ENCODE measurements at regions not wholly inside any gene's neighbourhood (a gene's known extent, or its start where the extent isn't known, plus 50 kb on each side); places are given as distances from the start of the nearest gene placed in this dataset.

DNA sequence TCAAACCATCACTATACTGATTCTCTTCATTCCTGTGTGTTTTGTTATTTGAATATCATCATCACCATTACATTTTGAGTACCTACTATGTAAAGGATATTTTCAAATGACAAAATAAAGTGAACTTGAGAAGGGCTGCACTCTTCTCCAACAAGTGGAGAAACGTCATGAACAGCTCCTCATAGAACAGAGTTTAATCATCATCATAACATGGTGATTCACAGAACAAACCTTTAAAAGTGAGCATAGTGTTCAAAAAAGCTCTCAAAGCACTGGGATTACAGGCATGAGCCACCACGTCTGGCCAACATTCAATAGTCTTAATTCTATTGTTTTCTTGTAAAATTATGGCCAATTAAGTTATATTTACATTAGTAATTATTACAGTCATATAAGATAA, 993.9 kb downstream of the PDHA2 start:
- CTCF ChIA-PET, result no interaction called here
- Histone ChIP-seq H3K4me1 (ENCODE audit: control insufficient read depth in 2 of 2, insufficient read depth in 2 of 2, low read length in 2 of 2) (no peaks in the 10 kb centered on the region), H3K27me3 (ENCODE audit: control insufficient read depth in 2 of 2, insufficient read depth in 2 of 2, low read length in 2 of 2) (no peaks in the 10 kb centered on the region), H3K36me3 (ENCODE audit: control insufficient read depth in 2 of 3, insufficient read depth in 3 of 3, low read length in 3 of 3) (no peaks in the 10 kb centered on the region), H3K4me3 (ENCODE audit: low read length) (no peak overlapping the region), H3K9me3 (ENCODE audit: control insufficient read depth in 2 of 3, low read length in 3 of 3) (no peaks in the 10 kb centered on the region), H3K27ac (ENCODE audit: low read depth, low read length) (no peak overlapping the region)
- intact Hi-C loops (cut with micrococcal nuclease), result no loop called here
- DNase-seq, result no peak
- POLR2A ChIA-PET, result no interaction called here
- Mint-ChIP-seq H3K9me3 (peaks cover 0 to 11% (median 2%) of the 10 kb centered on the region in 11 donors), H3K27ac (no peak overlapping the region), H3K4me1 (no peaks in the 10 kb centered on the region), H3K36me3 (no peaks in the 10 kb centered on the region), H3K4me3 (no peak overlapping the region), H3K27me3 (no peaks in the 10 kb centered on the region)
- ATAC-seq, result no peak

DNA sequence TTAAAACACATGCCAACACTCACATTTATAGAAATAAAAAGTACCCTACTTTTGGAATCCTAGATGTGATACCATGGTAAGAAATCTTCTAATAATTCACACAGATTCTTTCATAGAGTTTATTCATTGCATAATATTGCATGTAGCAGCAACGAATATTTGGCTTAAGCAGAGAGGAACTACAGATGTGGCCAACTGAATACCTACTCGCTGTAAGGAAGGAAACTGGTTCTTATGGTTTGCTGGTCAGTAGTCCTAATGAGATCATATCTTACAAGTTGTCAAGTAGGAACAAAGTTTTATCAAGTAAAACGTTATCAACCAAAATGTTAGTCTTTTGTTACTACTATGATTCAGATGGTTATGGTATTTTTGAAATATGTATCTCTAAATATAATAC, 996.1 kb downstream of the PDHA2 start:
- Histone ChIP-seq H3K36me3 (ENCODE audit: control insufficient read depth in 2 of 3, insufficient read depth in 3 of 3, low read length in 3 of 3) (no peaks in the 10 kb centered on the region), H3K4me3 (ENCODE audit: low read length) (no peak overlapping the region), H3K4me1 (ENCODE audit: control insufficient read depth in 2 of 2, insufficient read depth in 2 of 2, low read length in 2 of 2) (no peaks in the 10 kb centered on the region), H3K27me3 (ENCODE audit: control insufficient read depth in 2 of 2, insufficient read depth in 2 of 2, low read length in 2 of 2) (no peaks in the 10 kb centered on the region), H3K27ac (ENCODE audit: low read depth, low read length) (no peak overlapping the region), H3K9me3 (ENCODE audit: control insufficient read depth in 2 of 3, low read length in 3 of 3) (no peaks in the 10 kb centered on the region)
- DNase-seq, result no peak
- POLR2A ChIA-PET, result no interaction called here
- intact Hi-C loops (cut with micrococcal nuclease), result no loop called here
- H3K36me3 Mint-ChIP-seq, result no peaks in the 10 kb centered on the region
- no peak overlapping the region for H3K27ac Mint-ChIP-seq
- no peak for ATAC-seq
- no peak overlapping the region for H3K4me3 Mint-ChIP-seq
- no peaks in the 10 kb centered on the region for H3K4me1 Mint-ChIP-seq
- CTCF ChIA-PET, result no interaction called here
- H3K9me3 Mint-ChIP-seq, result peaks cover 0 to 5% (median 2%) of the 10 kb centered on the region in 11 donors
- no peaks in the 10 kb centered on the region for H3K27me3 Mint-ChIP-seq

GRCh38 chr4:96839441-96839840, 999.5 kb downstream of the PDHA2 start:
- Mint-ChIP-seq H3K27ac (no peak overlapping the region), H3K9me3 (peaks cover 0 to 10% (median 0%) of the 10 kb centered on the region in 11 donors), H3K27me3 (no peaks in the 10 kb centered on the region), H3K4me1 (no peaks in the 10 kb centered on the region), H3K36me3 (no peaks in the 10 kb centered on the region), H3K4me3 (no peak overlapping the region)
- no peak overlapping the region for H3K4me3 ChIP-seq (ENCODE audit: low read length)
- intact Hi-C loops (cut with micrococcal nuclease), result no loop called here
- CTCF ChIA-PET, result no interaction called here
- no peaks in the 10 kb centered on the region for H3K27me3 ChIP-seq (ENCODE audit: control insufficient read depth in 2 of 2, insufficient read depth in 2 of 2, low read length in 2 of 2)
- ATAC-seq (no peak), DNase-seq (no peak)
- POLR2A ChIA-PET, result no interaction called here
- no peaks in the 10 kb centered on the region for H3K9me3 ChIP-seq (ENCODE audit: control insufficient read depth in 2 of 3, low read length in 3 of 3)
- H3K27ac ChIP-seq (ENCODE audit: low read depth, low read length), result no peak overlapping the region
- no peaks in the 10 kb centered on the region for H3K4me1 ChIP-seq (ENCODE audit: control insufficient read depth in 2 of 2, insufficient read depth in 2 of 2, low read length in 2 of 2)
- no peaks in the 10 kb centered on the region for H3K36me3 ChIP-seq (ENCODE audit: control insufficient read depth in 2 of 3, insufficient read depth in 3 of 3, low read length in 3 of 3)

DNA sequence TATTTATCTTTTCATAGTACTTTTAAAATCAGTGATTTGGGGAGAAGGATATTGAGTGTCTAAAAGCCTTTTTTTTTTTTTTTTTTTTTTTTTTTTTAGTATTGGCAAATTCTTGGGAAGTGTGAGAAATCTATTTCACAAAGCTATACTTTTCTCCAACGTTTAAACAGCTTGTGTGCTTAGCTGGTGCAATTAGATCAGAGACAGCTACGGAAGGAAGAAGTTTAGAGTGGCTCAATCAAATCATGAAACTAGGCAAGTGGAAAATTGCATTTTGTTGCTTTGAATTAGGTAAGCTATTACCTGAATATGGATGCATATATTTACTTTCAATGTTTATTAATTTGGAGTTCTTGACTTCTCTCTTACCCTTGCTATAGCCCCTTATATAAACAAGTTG, 1001.9 kb downstream of the PDHA2 start:
- H3K4me3 ChIP-seq (ENCODE audit: low read length), result no peak overlapping the region
- no peaks in the 10 kb centered on the region for H3K9me3 ChIP-seq (ENCODE audit: control insufficient read depth in 2 of 3, low read length in 3 of 3)
- H3K4me3 Mint-ChIP-seq, result no peak overlapping the region
- DNase-seq, result no peak
- no peaks in the 10 kb centered on the region for H3K4me1 Mint-ChIP-seq
- H3K36me3 Mint-ChIP-seq, result no peaks in the 10 kb centered on the region
- no peaks in the 10 kb centered on the region for H3K4me1 ChIP-seq (ENCODE audit: control insufficient read depth in 2 of 2, insufficient read depth in 2 of 2, low read length in 2 of 2)
- no peaks in the 10 kb centered on the region for H3K36me3 ChIP-seq (ENCODE audit: control insufficient read depth in 2 of 3, insufficient read depth in 3 of 3, low read length in 3 of 3)
- H3K9me3 Mint-ChIP-seq, result peaks cover 0 to 5% (median 0%) of the 10 kb centered on the region in 11 donors
- ChIA-PET POLR2A (no interaction called here), CTCF (no interaction called here)
- ATAC-seq, result no peak
- intact Hi-C loops (cut with micrococcal nuclease), result no loop called here
- H3K27ac ChIP-seq (ENCODE audit: low read depth, low read length), result no peak overlapping the region
- no peak overlapping the region for H3K27ac Mint-ChIP-seq
- H3K27me3 ChIP-seq (ENCODE audit: control insufficient read depth in 2 of 2, insufficient read depth in 2 of 2, low read length in 2 of 2), result no peaks in the 10 kb centered on the region
- no peaks in the 10 kb centered on the region for H3K27me3 Mint-ChIP-seq

GRCh38 chr4:96844858-96845490, 1005.1 kb downstream of the PDHA2 start:
- POLR2A ChIA-PET, result no interaction called here
- no peak overlapping the region for H3K27ac Mint-ChIP-seq
- CTCF ChIA-PET, result no interaction called here

GRCh38 chr4:96845819-96846218, 1005.9 kb downstream of the PDHA2 start:
- ChIA-PET POLR2A (no interaction called here), CTCF (no interaction called here)

More at GRCh38 chr4:96844858-96845490, 1005.1 kb downstream of the PDHA2 start:
- no peaks in the 10 kb centered on the region for H3K4me1 Mint-ChIP-seq
- intact Hi-C loops (cut with micrococcal nuclease), result no loop called here
- H3K9me3 ChIP-seq (ENCODE audit: control insufficient read depth in 2 of 3, low read length in 3 of 3), result no peaks in the 10 kb centered on the region
- no peaks in the 10 kb centered on the region for H3K27me3 ChIP-seq (ENCODE audit: control insufficient read depth in 2 of 2, insufficient read depth in 2 of 2, low read length in 2 of 2)
- no peak for ATAC-seq
- no peaks in the 10 kb centered on the region for H3K36me3 Mint-ChIP-seq
- H3K9me3 Mint-ChIP-seq, result peaks cover 0 to 7% (median 0%) of the 10 kb centered on the region in 11 donors
- no peaks in the 10 kb centered on the region for H3K27me3 Mint-ChIP-seq
- H3K4me1 ChIP-seq (ENCODE audit: control insufficient read depth in 2 of 2, insufficient read depth in 2 of 2, low read length in 2 of 2), result no peaks in the 10 kb centered on the region
- DNase-seq, result no peak
- H3K27ac ChIP-seq (ENCODE audit: low read depth, low read length), result no peak overlapping the region
- H3K4me3 ChIP-seq (ENCODE audit: low read length), result no peak overlapping the region
- H3K36me3 ChIP-seq (ENCODE audit: control insufficient read depth in 2 of 3, insufficient read depth in 3 of 3, low read length in 3 of 3), result no peaks in the 10 kb centered on the region
- no peak overlapping the region for H3K4me3 Mint-ChIP-seq

DNA sequence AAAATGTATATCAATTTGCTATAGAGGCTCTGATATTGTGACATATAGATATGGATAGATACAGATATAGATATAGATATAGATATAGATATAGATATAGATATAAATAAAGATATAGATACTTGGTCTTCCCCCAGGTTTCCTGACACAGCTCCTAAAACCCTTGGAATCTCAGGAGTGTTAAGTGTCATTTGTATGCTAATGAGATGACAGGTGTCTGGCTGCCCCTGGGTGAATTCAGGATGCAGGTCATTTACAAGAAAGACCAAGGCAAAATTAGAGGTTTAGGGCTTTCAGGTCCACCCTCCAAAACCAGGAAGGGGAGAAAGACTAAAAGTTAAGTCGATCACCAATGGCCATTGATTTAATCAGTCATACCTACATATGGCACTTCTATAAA, 1034.8 kb downstream of the PDHA2 start:
- ChIA-PET CTCF (no interaction called here), POLR2A (no interaction called here)
- no peak for DNase-seq
- H3K4me1 ChIP-seq (ENCODE audit: control insufficient read depth in 2 of 2, insufficient read depth in 2 of 2, low read length in 2 of 2), result no peaks in the 10 kb centered on the region
- ATAC-seq, result no peak
- no peaks in the 10 kb centered on the region for H3K27me3 ChIP-seq (ENCODE audit: control insufficient read depth in 2 of 2, insufficient read depth in 2 of 2, low read length in 2 of 2)
- no peaks in the 10 kb centered on the region for H3K9me3 ChIP-seq (ENCODE audit: control insufficient read depth in 2 of 3, low read length in 3 of 3)
- Mint-ChIP-seq H3K27me3 (no peaks in the 10 kb centered on the region), H3K4me1 (no peaks in the 10 kb centered on the region), H3K27ac (no peak overlapping the region), H3K36me3 (peaks cover 0 to 3% (median 0%) of the 10 kb centered on the region in 5 donors), H3K9me3 (peaks cover 0 to 17% (median 5%) of the 10 kb centered on the region in 11 donors), H3K4me3 (no peak overlapping the region)
- no peaks in the 10 kb centered on the region for H3K36me3 ChIP-seq (ENCODE audit: control insufficient read depth in 2 of 3, insufficient read depth in 3 of 3, low read length in 3 of 3)
- no peak overlapping the region for H3K4me3 ChIP-seq (ENCODE audit: low read length)
- H3K27ac ChIP-seq (ENCODE audit: low read depth, low read length), result no peak overlapping the region
- intact Hi-C loops (cut with micrococcal nuclease), result no loop called here

More at GRCh38 chr4:96845819-96846218, 1005.9 kb downstream of the PDHA2 start:
- Histone ChIP-seq H3K36me3 (ENCODE audit: control insufficient read depth in 2 of 3, insufficient read depth in 3 of 3, low read length in 3 of 3) (no peaks in the 10 kb centered on the region), H3K4me1 (ENCODE audit: control insufficient read depth in 2 of 2, insufficient read depth in 2 of 2, low read length in 2 of 2) (no peaks in the 10 kb centered on the region), H3K4me3 (ENCODE audit: low read length) (no peak overlapping the region), H3K27me3 (ENCODE audit: control insufficient read depth in 2 of 2, insufficient read depth in 2 of 2, low read length in 2 of 2) (no peaks in the 10 kb centered on the region), H3K27ac (ENCODE audit: low read depth, low read length) (no peak overlapping the region), H3K9me3 (ENCODE audit: control insufficient read depth in 2 of 3, low read length in 3 of 3) (no peaks in the 10 kb centered on the region)
- Mint-ChIP-seq H3K4me1 (no peaks in the 10 kb centered on the region), H3K4me3 (no peak overlapping the region), H3K27me3 (no peaks in the 10 kb centered on the region), H3K9me3 (peaks cover 0 to 10% (median 0%) of the 10 kb centered on the region in 11 donors), H3K27ac (no peak overlapping the region), H3K36me3 (no peaks in the 10 kb centered on the region)
- intact Hi-C loops (cut with micrococcal nuclease), result no loop called here
- no peak for ATAC-seq
- no peak for DNase-seq

All from naive thymus-derived CD4-positive, alpha-beta T cell (primary cell).